ENCODE measurements at regions not wholly inside any gene's neighbourhood (a gene's known extent, or its start where the extent isn't known, plus 50 kb on each side); places are given as distances from the start of the nearest gene placed in this dataset.

DNA sequence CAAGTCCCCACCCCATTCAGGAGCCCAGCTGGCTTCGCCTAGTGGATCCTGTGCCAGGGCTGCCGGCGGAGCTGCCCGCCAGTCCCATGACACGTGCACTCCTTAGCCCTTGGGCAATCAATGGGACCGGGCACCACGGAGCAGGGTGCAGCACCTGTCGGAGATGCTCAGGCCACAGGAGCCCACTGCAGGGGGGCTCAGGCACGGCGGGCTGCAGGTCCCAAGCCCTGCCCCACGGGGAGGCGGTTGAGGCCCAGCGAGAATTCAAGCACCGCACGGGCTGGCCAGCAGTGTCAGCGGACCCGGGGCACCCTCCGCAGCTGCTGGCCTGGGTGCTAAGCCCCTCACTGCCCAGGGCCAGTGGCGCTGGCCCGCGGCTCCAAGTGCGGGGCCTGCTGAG, 969.7 kb upstream of the CDH10 start:
- TF ChIP-seq CTCF (IDR thresholded peaks at IDR 0.05): no peak
- DNase-seq: no peak
- Histone ChIP-seq H3K4me1 (no peaks in the 10 kb centered on the region), H3K4me3 (no peak overlapping the region), H3K27me3 (no peaks in the 10 kb centered on the region), H3K36me3 (no peaks in the 10 kb centered on the region), H3K27ac (no peak overlapping the region), H3K9me3 (peaks cover 0 to 47% (median 0%) of the 10 kb centered on the region in 11 donors)
- intact Hi-C loops (cut with DNase I): no loop called here
- no peak for ATAC-seq
- WGBS, 2 donors: 90 to 94% methylated on average over 22 of the region's 22 CpGs

- no peaks in the 10 kb centered on the region for H3K27me3 ChIP-seq
- H3K9me3 ChIP-seq: peaks cover 0 to 56% (median 0%) of the 10 kb centered on the region in 11 donors
- TF ChIP-seq CTCF (IDR thresholded peaks at IDR 0.05): no peak
- no peak for ATAC-seq
- no peak for DNase-seq
- intact Hi-C loops (cut with DNase I): no loop called here
- WGBS, 2 donors: 72 to 73% methylated on average over 1 of the region's 1 CpG
- H3K36me3 ChIP-seq: no peaks in the 10 kb centered on the region
- no peak overlapping the region for H3K27ac ChIP-seq
- H3K4me3 ChIP-seq: no peak overlapping the region
- H3K4me1 ChIP-seq: no peaks in the 10 kb centered on the region
These were observed 959.9 kb upstream of the CDH10 start for GRCh38 chr5:25604681-25605080.

GRCh38 chr5:25579111-25579510, 934.3 kb upstream of the CDH10 start:
- intact Hi-C loops (cut with DNase I): no loop called here
- no peak for DNase-seq

DNA sequence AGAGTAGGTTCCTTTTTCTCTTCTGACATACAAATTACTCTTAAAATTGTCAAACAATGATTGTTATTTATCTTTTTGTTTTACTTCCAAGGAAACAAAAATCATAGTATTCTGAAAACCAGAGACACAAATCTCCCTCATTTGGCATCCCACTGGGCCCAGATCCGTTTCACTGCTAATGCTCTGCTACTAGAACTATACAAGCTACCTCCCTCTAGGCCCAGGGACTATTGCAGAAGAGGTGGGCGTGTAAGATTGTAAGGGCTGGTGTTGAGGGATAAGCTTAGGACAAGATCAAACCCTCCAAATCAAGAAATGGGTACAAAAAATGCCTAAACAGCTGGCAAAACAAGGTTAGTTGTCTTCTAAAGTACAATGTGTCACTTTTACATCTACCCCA, 928.9 kb upstream of the CDH10 start:
- ATAC-seq (no peak), DNase-seq (no peak)
- Histone ChIP-seq H3K4me1 (no peaks in the 10 kb centered on the region), H3K27me3 (no peaks in the 10 kb centered on the region), H3K9me3 (peaks cover 0 to 23% (median 4%) of the 10 kb centered on the region in 11 donors), H3K4me3 (no peak overlapping the region), H3K36me3 (no peaks in the 10 kb centered on the region), H3K27ac (no peak overlapping the region)
- intact Hi-C loops (cut with DNase I): no loop called here
- WGBS, 2 donors: 32 to 42% methylated on average over 2 of the region's 2 CpGs
- TF ChIP-seq CTCF (IDR thresholded peaks at IDR 0.05): no peak

More at GRCh38 chr5:25579111-25579510, 934.3 kb upstream of the CDH10 start:
- Histone ChIP-seq H3K4me1 (no peaks in the 10 kb centered on the region), H3K4me3 (no peak overlapping the region), H3K27ac (no peak overlapping the region), H3K36me3 (no peaks in the 10 kb centered on the region), H3K9me3 (peaks cover 0 to 41% (median 4%) of the 10 kb centered on the region in 11 donors), H3K27me3 (no peaks in the 10 kb centered on the region)
- WGBS, 2 donors: 44 to 61% methylated on average over 1 of the region's 1 CpG
- ATAC-seq: no peak
- TF ChIP-seq CTCF (IDR thresholded peaks at IDR 0.05): no peak

Measured in heart right ventricle (tissue), 16 donors.